Mesendoderm (in vitro differentiated cells): ENCODE measurements at regions not wholly inside any gene's neighbourhood (a gene's known extent, or its start where the extent isn't known, plus 50 kb on each side); places are given as distances from the start of the nearest gene placed in this dataset.

Experiments used
- DNase-seq: peaks from one replicate; pipeline ENCODE4 v3.0.0; 2013
- H2AK5ac ChIP-seq: 2 replicates; pipeline ENCODE4 v1.6.1; 2013; ENCODE audit warnings: low read length, inconsistent platforms
- H2BK120ac ChIP-seq: 2 replicates; pipeline ENCODE4 v1.6.1; 2013; ENCODE audit warnings: low read depth, mild to moderate bottlenecking, low read length, moderate library complexity, mixed read lengths
- H2BK15ac ChIP-seq: replicated peaks from 2 replicates; pipeline ENCODE4 v1.6.1; 2013; ENCODE audit warnings: low read depth, mild to moderate bottlenecking, moderate library complexity
- H2BK5ac ChIP-seq: 2 replicates; pipeline ENCODE4 v1.6.1; 2013; ENCODE audit warnings: low read length, inconsistent platforms
- H3K18ac ChIP-seq: 2 replicates; pipeline ENCODE4 v1.6.1; 2013; ENCODE audit warnings: mild to moderate bottlenecking, low read length, mixed read lengths
- H3K23ac ChIP-seq: one replicate; pipeline ENCODE4 v1.6.1; 2013; ENCODE audit warnings: low read length
- H3K27ac ChIP-seq: 2 replicates; pipeline ENCODE4 v1.5.1; 2013; ENCODE audit warnings: low read depth, mild to moderate bottlenecking, inconsistent platforms, low read length, moderate library complexity
- H3K27me3 ChIP-seq: 2 replicates; pipeline ENCODE4 v1.6.1; 2013; ENCODE audit warnings: low read length, control low read depth, mild to moderate bottlenecking, inconsistent platforms; ENCODE audit not compliant: insufficient read depth, poor library complexity
- H3K36me3 ChIP-seq: 2 replicates; pipeline ENCODE4 v1.6.1; 2013; ENCODE audit warnings: low read length, inconsistent platforms; ENCODE audit not compliant: control insufficient read depth, insufficient read depth
- H3K4ac ChIP-seq: one replicate; pipeline ENCODE4 v1.6.1; 2013; ENCODE audit warnings: low read depth, mild to moderate bottlenecking, low read length, moderate library complexity
- H3K4me1 ChIP-seq: 2 replicates; pipeline ENCODE4 v1.6.1; 2013; ENCODE audit warnings: low read depth, low read length, inconsistent platforms; ENCODE audit not compliant: control insufficient read depth
- H3K4me2 ChIP-seq: 2 replicates; pipeline ENCODE4 v1.6.1; 2013; ENCODE audit warnings: low read length
- H3K4me3 ChIP-seq: 2 replicates; pipeline ENCODE4 v1.5.1; 2013; ENCODE audit warnings: mild to moderate bottlenecking, low read length
- H3K56ac ChIP-seq: one replicate; pipeline ENCODE4 v1.6.1; 2013; ENCODE audit warnings: low read length
- H3K79me1 ChIP-seq: 2 replicates; pipeline ENCODE4 v1.6.1; 2013; ENCODE audit warnings: low read length, inconsistent platforms
- H3K79me2 ChIP-seq: 2 replicates; pipeline ENCODE4 v1.6.1; 2013; ENCODE audit warnings: mild to moderate bottlenecking, low read length; ENCODE audit not compliant: control insufficient read depth, insufficient read depth
- H3K9ac ChIP-seq: 2 replicates; pipeline ENCODE4 v1.6.1; 2013; ENCODE audit warnings: low read length, inconsistent platforms
- H4K5ac ChIP-seq: one replicate; pipeline ENCODE4 v1.6.1; 2013; ENCODE audit warnings: low read length
- H4K8ac ChIP-seq: one replicate; pipeline ENCODE4 v1.6.1; 2013; ENCODE audit warnings: low read depth, mild to moderate bottlenecking, control low read depth, low read length, moderate library complexity
- WGBS: extraction: QIAGEN DNeasy Blood & Tissue Kit; methylation state at CpG from one replicate; pipeline ENCODE4 v1.1.7; 2013; ENCODE audit warnings: low lambda C conversion rate, missing lambda C conversion rate; ENCODE audit not compliant: insufficient coverage; ENCODE audit errors: extremely low coverage; 5-methylcytosine and 5-hydroxymethylcytosine counted together

GRCh38 chr6:129967427-129967826 lies 51.0 kb upstream of the L3MBTL3 start:
- H2BK5ac ChIP-seq = no peak overlapping the region
- no peaks in the 10 kb centered on the region for H3K4me1 ChIP-seq
- H3K4me2 ChIP-seq = no peak overlapping the region
- H3K56ac ChIP-seq = no peak overlapping the region
- peak; percentile 65 for DNase-seq
- H3K36me3 ChIP-seq = no peaks in the 10 kb centered on the region
- H2AK5ac ChIP-seq = no peak overlapping the region
- H2BK15ac ChIP-seq = no peak overlapping the region
- H3K23ac ChIP-seq = no peak overlapping the region
- no peak overlapping the region for H3K4ac ChIP-seq
- peak overlapping the region; percentile 68 for H3K18ac ChIP-seq
- H2BK120ac ChIP-seq = no peak overlapping the region
- H3K4me3 ChIP-seq = no peak overlapping the region
- no peak overlapping the region for H4K8ac ChIP-seq
- no CpG with 5 or more reads among the region's 1 CpG for WGBS
- H4K5ac ChIP-seq = no peak overlapping the region
- no peak overlapping the region for H3K9ac ChIP-seq
- no peak overlapping the region for H3K27ac ChIP-seq
- H3K79me1 ChIP-seq = no peaks in the 10 kb centered on the region
- H3K79me2 ChIP-seq = no peaks in the 10 kb centered on the region
- no peaks in the 10 kb centered on the region for H3K27me3 ChIP-seq

- Histone ChIP-seq H2BK15ac (no peak overlapping the region), H4K8ac (no peak overlapping the region), H3K79me1 (no peaks in the 10 kb centered on the region), H3K4me1 (no peaks in the 10 kb centered on the region), H2BK120ac (no peak overlapping the region), H3K4me3 (no peak overlapping the region), H3K27ac (no peak overlapping the region), H3K23ac (no peak overlapping the region), H2AK5ac (no peak overlapping the region), H3K79me2 (no peaks in the 10 kb centered on the region), H2BK5ac (no peak overlapping the region), H3K56ac (no peak overlapping the region), H3K27me3 (no peaks in the 10 kb centered on the region), H4K5ac (no peak overlapping the region), H3K4ac (no peak overlapping the region), H3K36me3 (no peaks in the 10 kb centered on the region), H3K18ac (no peak overlapping the region), H3K4me2 (no peak overlapping the region), H3K9ac (no peak overlapping the region)
- peak; percentile 13 for DNase-seq
- WGBS = no CpG with 5 or more reads among the region's 2 CpGs
Observed at GRCh38 chr6:129966125-129966524, 52.3 kb upstream of the L3MBTL3 start.

- no peak overlapping the region for H3K4ac ChIP-seq
- H3K36me3 ChIP-seq = no peaks in the 10 kb centered on the region
- no peaks in the 10 kb centered on the region for H3K4me1 ChIP-seq
- no peak overlapping the region for H2AK5ac ChIP-seq
- no peak overlapping the region for H2BK120ac ChIP-seq
- H3K4me3 ChIP-seq = no peak overlapping the region
- H3K56ac ChIP-seq = no peak overlapping the region
- no peak overlapping the region for H3K4me2 ChIP-seq
- no peak overlapping the region for H3K27ac ChIP-seq
- H3K23ac ChIP-seq = no peak overlapping the region
- no peaks in the 10 kb centered on the region for H3K79me1 ChIP-seq
- no peak overlapping the region for H2BK5ac ChIP-seq
- H2BK15ac ChIP-seq = no peak overlapping the region
- DNase-seq = no peak
- no peak overlapping the region for H4K8ac ChIP-seq
- H3K18ac ChIP-seq = no peak overlapping the region
- WGBS = no CpG with 5 or more reads among the region's 2 CpGs
- H3K27me3 ChIP-seq = no peaks in the 10 kb centered on the region
- H3K9ac ChIP-seq = no peak overlapping the region
- H4K5ac ChIP-seq = no peak overlapping the region
- H3K79me2 ChIP-seq = no peaks in the 10 kb centered on the region
Observed at GRCh38 chr6:129965096-129965495, 53.3 kb upstream of the L3MBTL3 start.

- Histone ChIP-seq H4K5ac (no peak overlapping the region), H2BK5ac (no peak overlapping the region), H3K9ac (no peak overlapping the region), H3K27me3 (no peaks in the 10 kb centered on the region), H2BK15ac (no peak overlapping the region), H3K56ac (no peak overlapping the region), H3K36me3 (no peaks in the 10 kb centered on the region), H3K27ac (no peak overlapping the region), H2BK120ac (no peak overlapping the region), H3K4me3 (no peak overlapping the region), H2AK5ac (no peak overlapping the region), H3K4me1 (no peaks in the 10 kb centered on the region), H3K79me2 (no peaks in the 10 kb centered on the region), H3K4me2 (no peak overlapping the region), H3K18ac (no peak overlapping the region), H3K23ac (no peak overlapping the region), H3K4ac (no peak overlapping the region), H4K8ac (no peak overlapping the region), H3K79me1 (no peaks in the 10 kb centered on the region)
- WGBS = no CpG with 5 or more reads among the region's 16 CpGs
- no peak for DNase-seq
Observed at GRCh38 chr6:129959358-129959930, 58.9 kb upstream of the L3MBTL3 start.

- no peak overlapping the region for H3K27ac ChIP-seq
- H2AK5ac ChIP-seq = no peak overlapping the region
- no peaks in the 10 kb centered on the region for H3K79me2 ChIP-seq
- no peaks in the 10 kb centered on the region for H3K79me1 ChIP-seq
- H4K5ac ChIP-seq = no peak overlapping the region
- no peak overlapping the region for H3K18ac ChIP-seq
- H2BK15ac ChIP-seq = no peak overlapping the region
- no peak overlapping the region for H3K23ac ChIP-seq
- H3K4me1 ChIP-seq = no peaks in the 10 kb centered on the region
- H3K36me3 ChIP-seq = no peaks in the 10 kb centered on the region
- no peak overlapping the region for H3K56ac ChIP-seq
- no peak overlapping the region for H2BK5ac ChIP-seq
- no CpG with 5 or more reads among the region's 19 CpGs for WGBS
- DNase-seq = no peak
- H3K4me2 ChIP-seq = no peak overlapping the region
- no peak overlapping the region for H3K9ac ChIP-seq
- H3K4ac ChIP-seq = no peak overlapping the region
- no peak overlapping the region for H4K8ac ChIP-seq
- no peaks in the 10 kb centered on the region for H3K27me3 ChIP-seq
- H2BK120ac ChIP-seq = no peak overlapping the region
- no peak overlapping the region for H3K4me3 ChIP-seq
Observed at GRCh38 chr6:129957941-129958898, 60.2 kb upstream of the L3MBTL3 start.
